ENCODE measurements at regions not wholly inside any gene's neighbourhood (a gene's known extent, or its start where the extent isn't known, plus 50 kb on each side); places are given as distances from the start of the nearest gene placed in this dataset.

- no peaks in the 10 kb centered on the region for H3K9me3 ChIP-seq (replicated peaks in 1 of 2; ENCODE audit: control insufficient read depth in 1 of 2, insufficient read depth in 1 of 2, low read length in 2 of 2)
- H3K27me3 Mint-ChIP-seq (ENCODE audit: low read depth in 3 of 3), result peaks cover 5 to 7% (median 6%) of the 10 kb centered on the region in 3 donors
- H3K4me3 ChIP-seq (replicated peaks in 1 of 3; ENCODE audit: low read depth in 2 of 3, low read length in 3 of 3), result no peak overlapping the region
- no peaks in the 10 kb centered on the region for H3K4me1 ChIP-seq (ENCODE audit: control insufficient read depth in 1 of 2, insufficient read depth in 2 of 2, low read length in 2 of 2)
- H3K36me3 ChIP-seq (replicated peaks in 1 of 2; ENCODE audit: control insufficient read depth in 1 of 2, insufficient read depth in 2 of 2, low read length in 2 of 2), result no peaks in the 10 kb centered on the region
- H3K4me2 ChIP-seq (replicated peaks; ENCODE audit: extremely low read depth, low read length, poor library complexity, severe bottlenecking), result no peak overlapping the region
- no peak for DNase-seq
- intact Hi-C loops (cut with micrococcal nuclease), result loop anchor here (2.0 to 5.0 kb wide), 2 partner anchors 389 to 390 kb away; no protein-coding TSS in a partner anchor
- 67% methylated on average over 2 of the region's 4 CpGs for WGBS (ENCODE audit: insufficient coverage)
- TF ChIP-seq, protein P1, sequence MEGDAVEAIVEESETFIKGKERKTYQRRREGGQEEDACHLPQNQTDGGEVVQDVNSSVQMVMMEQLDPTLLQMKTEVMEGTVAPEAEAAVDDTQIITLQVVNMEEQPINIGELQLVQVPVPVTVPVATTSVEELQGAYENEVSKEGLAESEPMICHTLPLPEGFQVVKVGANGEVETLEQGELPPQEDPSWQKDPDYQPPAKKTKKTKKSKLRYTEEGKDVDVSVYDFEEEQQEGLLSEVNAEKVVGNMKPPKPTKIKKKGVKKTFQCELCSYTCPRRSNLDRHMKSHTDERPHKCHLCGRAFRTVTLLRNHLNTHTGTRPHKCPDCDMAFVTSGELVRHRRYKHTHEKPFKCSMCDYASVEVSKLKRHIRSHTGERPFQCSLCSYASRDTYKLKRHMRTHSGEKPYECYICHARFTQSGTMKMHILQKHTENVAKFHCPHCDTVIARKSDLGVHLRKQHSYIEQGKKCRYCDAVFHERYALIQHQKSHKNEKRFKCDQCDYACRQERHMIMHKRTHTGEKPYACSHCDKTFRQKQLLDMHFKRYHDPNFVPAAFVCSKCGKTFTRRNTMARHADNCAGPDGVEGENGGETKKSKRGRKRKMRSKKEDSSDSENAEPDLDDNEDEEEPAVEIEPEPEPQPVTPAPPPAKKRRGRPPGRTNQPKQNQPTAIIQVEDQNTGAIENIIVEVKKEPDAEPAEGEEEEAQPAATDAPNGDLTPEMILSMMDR (IDR thresholded peaks at IDR 0.05), result no peak
- no peak overlapping the region for H3K27ac Mint-ChIP-seq
- no peaks in the 10 kb centered on the region for H3K4me1 Mint-ChIP-seq
- H3K36me3 Mint-ChIP-seq, result no peaks in the 10 kb centered on the region
- H2AFZ ChIP-seq (ENCODE audit: insufficient read depth, low read depth, low read length, poor library complexity, severe bottlenecking), result no peak overlapping the region
- no peak overlapping the region for H3K27ac ChIP-seq (ENCODE audit: low read depth in 1 of 2, low read length in 2 of 2)
- no peaks in the 10 kb centered on the region for H4K20me1 ChIP-seq (ENCODE audit: insufficient read depth, low read length)
- H3K27me3 ChIP-seq (ENCODE audit: control insufficient read depth in 2 of 2, insufficient read depth in 2 of 2, low read length in 2 of 2), result no peaks in the 10 kb centered on the region
- no peaks in the 10 kb centered on the region for H3K9me3 Mint-ChIP-seq
- H3K79me2 ChIP-seq (ENCODE audit: insufficient read depth, low read length), result no peaks in the 10 kb centered on the region
- H3K9ac ChIP-seq (ENCODE audit: insufficient read depth, low read length, poor library complexity, severe bottlenecking), result no peak overlapping the region
- H3K4me3 Mint-ChIP-seq, result no peak overlapping the region
Measured at GRCh38 chr18:32550963-32551362, 80.3 kb upstream of the GAREM1 start.

DNA sequence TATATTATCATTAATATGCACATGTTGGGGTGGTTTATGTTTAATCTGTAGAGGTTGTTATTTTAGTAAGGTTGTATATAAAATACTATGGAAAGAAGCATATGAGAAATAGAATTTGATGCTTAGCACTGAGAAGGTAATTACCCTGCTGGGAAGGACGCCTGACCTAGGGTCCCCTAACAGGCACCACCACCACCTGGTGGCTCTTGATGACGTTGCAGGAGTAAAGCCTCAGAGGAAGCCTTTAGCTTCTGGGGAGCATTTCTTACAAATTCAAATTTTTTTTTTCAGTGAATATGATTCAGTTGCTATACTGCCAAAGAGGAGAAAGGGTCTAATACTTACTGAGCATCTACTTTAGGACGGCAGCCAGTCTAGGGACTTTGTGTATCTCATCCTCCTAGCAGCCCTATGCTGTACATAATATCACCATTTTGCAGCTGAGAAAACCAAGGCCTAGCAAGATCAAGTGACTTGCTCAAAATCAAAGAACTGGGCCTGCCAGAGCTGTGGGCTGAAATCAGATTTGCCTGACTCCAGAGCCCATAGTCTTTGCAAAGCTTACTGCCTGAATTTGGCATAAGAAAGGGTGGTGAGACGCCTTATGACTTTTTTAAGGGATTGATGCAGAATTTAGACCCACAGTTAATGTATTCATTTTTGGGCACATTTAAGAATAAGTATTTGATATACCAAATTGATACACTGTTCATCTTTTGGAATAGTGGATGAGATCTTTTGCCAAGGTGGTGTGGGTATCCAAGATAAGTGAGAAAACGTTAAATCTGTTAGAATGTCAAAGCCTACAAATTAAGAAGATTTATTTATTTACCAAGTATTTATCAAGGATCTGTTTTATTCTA lies 78.8 kb upstream of the GAREM1 start:
- no peak overlapping the region for H2AFZ ChIP-seq (ENCODE audit: insufficient read depth, low read depth, low read length, poor library complexity, severe bottlenecking)
- H3K9me3 ChIP-seq (replicated peaks in 1 of 2; ENCODE audit: control insufficient read depth in 1 of 2, insufficient read depth in 1 of 2, low read length in 2 of 2), result no peaks in the 10 kb centered on the region
- no peaks in the 10 kb centered on the region for H3K79me2 ChIP-seq (ENCODE audit: insufficient read depth, low read length)
- H3K36me3 ChIP-seq (replicated peaks in 1 of 2; ENCODE audit: control insufficient read depth in 1 of 2, insufficient read depth in 2 of 2, low read length in 2 of 2), result no peaks in the 10 kb centered on the region
- intact Hi-C loops (cut with micrococcal nuclease), result loop anchor here (2.0 to 5.0 kb wide), 2 partner anchors 387 to 389 kb away; no protein-coding TSS in a partner anchor
- H3K4me1 ChIP-seq (ENCODE audit: control insufficient read depth in 1 of 2, insufficient read depth in 2 of 2, low read length in 2 of 2), result no peaks in the 10 kb centered on the region
- TF ChIP-seq, protein P1 (IDR thresholded peaks at IDR 0.05), result peak; percentile 42
- no CpG with 5 or more reads among the region's 5 CpGs for WGBS (ENCODE audit: insufficient coverage)
- H3K27me3 ChIP-seq (ENCODE audit: control insufficient read depth in 2 of 2, insufficient read depth in 2 of 2, low read length in 2 of 2), result no peaks in the 10 kb centered on the region
- H3K9ac ChIP-seq (ENCODE audit: insufficient read depth, low read length, poor library complexity, severe bottlenecking), result no peak overlapping the region
- no peak overlapping the region for H3K27ac ChIP-seq (ENCODE audit: low read depth in 1 of 2, low read length in 2 of 2)
- no peak overlapping the region for H3K4me3 ChIP-seq (replicated peaks in 1 of 3; ENCODE audit: low read depth in 2 of 3, low read length in 3 of 3)
- no peaks in the 10 kb centered on the region for H3K4me1 Mint-ChIP-seq
- no peak overlapping the region for H3K4me3 Mint-ChIP-seq
- DNase-seq, result peak in 1 of 3 donors; percentile 8
- H3K27ac Mint-ChIP-seq, result no peak overlapping the region
- no peaks in the 10 kb centered on the region for H4K20me1 ChIP-seq (ENCODE audit: insufficient read depth, low read length)
- no peak overlapping the region for H3K4me2 ChIP-seq (replicated peaks; ENCODE audit: extremely low read depth, low read length, poor library complexity, severe bottlenecking)
- no peaks in the 10 kb centered on the region for H3K36me3 Mint-ChIP-seq
- peaks cover 5 to 11% (median 7%) of the 10 kb centered on the region in 3 donors for H3K27me3 Mint-ChIP-seq (ENCODE audit: low read depth in 3 of 3)
- no peaks in the 10 kb centered on the region for H3K9me3 Mint-ChIP-seq

Measured in CD14-positive monocyte (primary cell).